ENCODE measurements at regions not wholly inside any gene's neighbourhood (a gene's known extent, or its start where the extent isn't known, plus 50 kb on each side); places are given as distances from the start of the nearest gene placed in this dataset.

- no peak for TF ChIP-seq CTCF (IDR thresholded peaks at IDR 0.05 in 2 of 3, conservative IDR thresholded peaks at IDR 0.05 in 1 of 3; ENCODE audit: control insufficient read depth in 2 of 3, extremely low read depth in 1 of 3, insufficient read depth in 1 of 3, low read depth in 3 of 3, low read length in 3 of 3)
- no peak for TF ChIP-seq MYC (IDR thresholded peaks at IDR 0.05; ENCODE audit: insufficient read depth, insufficient read length, insufficient replicate concordance, low read length, severe bottlenecking)
- TF ChIP-seq NFYB (IDR thresholded peaks at IDR 0.05; ENCODE audit: insufficient read depth, low read depth, low read length) = no peak
- no peak for TF ChIP-seq ZNF24 (IDR thresholded peaks at IDR 0.05)
- no peak for TF ChIP-seq POLR2AphosphoS5 (IDR thresholded peaks at IDR 0.05; ENCODE audit: low read length)
- TF ChIP-seq CEBPZ (IDR thresholded peaks at IDR 0.05; ENCODE audit: low read depth, low read length) = no peak
- no peak for TF ChIP-seq PAX8 (IDR thresholded peaks at IDR 0.05)
- TF ChIP-seq FOXM1 (IDR thresholded peaks at IDR 0.05; ENCODE audit: low read depth, low read length) = no peak
- no peak for TF ChIP-seq POLR2A (IDR thresholded peaks at IDR 0.05; ENCODE audit: low read depth, low read length)
- TF ChIP-seq USF2 (IDR thresholded peaks at IDR 0.05; ENCODE audit: borderline replicate concordance, low read depth, low read length) = no peak
- no peak for TF ChIP-seq YBX1 (IDR thresholded peaks at IDR 0.05)
- TF ChIP-seq NFIC (IDR thresholded peaks at IDR 0.05; ENCODE audit: low read depth, low read length) = no peak
Observed at GRCh38 chr3:99159220-99159762, 257.8 kb upstream of the DCBLD2 start.
